GM12864 (cell line): ENCODE measurements at regions not wholly inside any gene's neighbourhood (a gene's known extent, or its start where the extent isn't known, plus 50 kb on each side); places are given as distances from the start of the nearest gene placed in this dataset.

ENCODE experiments used
- DNase-seq: peaks from one replicate; pipeline ENCODE4 v3.0.0-alpha.2; 2011; ENCODE audit warnings: low read depth
- H3K4me3 ChIP-seq: 2 replicates; pipeline ENCODE4 v1.5.1; 2011; ENCODE audit warnings: mild to moderate bottlenecking, low read depth, low read length, control low read depth
- TF ChIP-seq, protein P1 (sequence below): IDR thresholded peaks from 2 replicates; pipeline ENCODE4 v1.5.1; 2011; ENCODE audit warnings: low read depth, mild to moderate bottlenecking, moderate library complexity, low read length, control low read depth, inconsistent platforms; ENCODE audit errors: missing control alignments

GRCh38 chr4:44912980-44913379 lies 186.6 kb upstream of the GNPDA2 start:
- TF ChIP-seq, protein P1, sequence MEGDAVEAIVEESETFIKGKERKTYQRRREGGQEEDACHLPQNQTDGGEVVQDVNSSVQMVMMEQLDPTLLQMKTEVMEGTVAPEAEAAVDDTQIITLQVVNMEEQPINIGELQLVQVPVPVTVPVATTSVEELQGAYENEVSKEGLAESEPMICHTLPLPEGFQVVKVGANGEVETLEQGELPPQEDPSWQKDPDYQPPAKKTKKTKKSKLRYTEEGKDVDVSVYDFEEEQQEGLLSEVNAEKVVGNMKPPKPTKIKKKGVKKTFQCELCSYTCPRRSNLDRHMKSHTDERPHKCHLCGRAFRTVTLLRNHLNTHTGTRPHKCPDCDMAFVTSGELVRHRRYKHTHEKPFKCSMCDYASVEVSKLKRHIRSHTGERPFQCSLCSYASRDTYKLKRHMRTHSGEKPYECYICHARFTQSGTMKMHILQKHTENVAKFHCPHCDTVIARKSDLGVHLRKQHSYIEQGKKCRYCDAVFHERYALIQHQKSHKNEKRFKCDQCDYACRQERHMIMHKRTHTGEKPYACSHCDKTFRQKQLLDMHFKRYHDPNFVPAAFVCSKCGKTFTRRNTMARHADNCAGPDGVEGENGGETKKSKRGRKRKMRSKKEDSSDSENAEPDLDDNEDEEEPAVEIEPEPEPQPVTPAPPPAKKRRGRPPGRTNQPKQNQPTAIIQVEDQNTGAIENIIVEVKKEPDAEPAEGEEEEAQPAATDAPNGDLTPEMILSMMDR = no peak
- DNase-seq = no peak
- H3K4me3 ChIP-seq = no peak overlapping the region

GRCh38 chr4:44908565-44908964 lies 182.2 kb upstream of the GNPDA2 start:
- TF ChIP-seq, protein P1 = no peak
- DNase-seq = no peak

GRCh38 chr4:44872246-44872645 lies 145.9 kb upstream of the GNPDA2 start:
- DNase-seq = no peak
- TF ChIP-seq, protein P1 = no peak

More at GRCh38 chr4:44908565-44908964, 182.2 kb upstream of the GNPDA2 start:
- no peak overlapping the region for H3K4me3 ChIP-seq

GRCh38 chr4:44871133-44871532 lies 144.8 kb upstream of the GNPDA2 start:
- TF ChIP-seq, protein P1 = no peak
- no peak overlapping the region for H3K4me3 ChIP-seq
- no peak for DNase-seq

More at GRCh38 chr4:44872246-44872645, 145.9 kb upstream of the GNPDA2 start:
- no peak overlapping the region for H3K4me3 ChIP-seq

DNA sequence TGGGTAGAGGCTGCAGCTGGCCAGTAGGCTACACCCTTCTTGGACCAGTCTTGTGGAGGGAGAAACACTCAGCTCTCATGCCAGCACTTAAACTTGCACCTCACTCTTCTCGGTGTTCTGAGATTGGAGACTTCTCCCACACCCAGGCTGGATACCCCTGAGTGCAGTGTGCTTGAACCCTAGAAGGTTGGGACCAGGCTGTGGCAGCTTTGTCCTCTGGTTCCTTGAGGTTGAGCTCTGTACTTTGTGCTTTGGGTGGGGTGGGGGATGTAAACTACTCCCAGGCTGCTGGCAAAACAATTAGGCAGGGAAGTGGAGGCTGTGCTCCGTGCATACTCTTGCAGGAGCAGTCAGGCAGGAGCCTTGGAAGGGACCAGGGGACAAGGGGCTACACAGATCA lies 143.6 kb upstream of the GNPDA2 start:
- no peak for DNase-seq
- TF ChIP-seq, protein P1 = no peak
- H3K4me3 ChIP-seq = no peak overlapping the region

GRCh38 chr4:44869222-44869882 lies 143.0 kb upstream of the GNPDA2 start:
- TF ChIP-seq, protein P1 = peak; percentile 10
- no peak for DNase-seq
- H3K4me3 ChIP-seq = no peak overlapping the region

GRCh38 chr4:44861756-44862155 lies 135.4 kb upstream of the GNPDA2 start:
- H3K4me3 ChIP-seq = no peak overlapping the region
- TF ChIP-seq, protein P1 = no peak
- no peak for DNase-seq
